GM12874 (cell line): ENCODE measurements at regions not wholly inside any gene's neighbourhood (a gene's known extent, or its start where the extent isn't known, plus 50 kb on each side); places are given as distances from the start of the nearest gene placed in this dataset.

Experiments used
- CTCF ChIP-seq: IDR thresholded peaks from 2 replicates; pipeline ENCODE4 v1.5.1; 2011; ENCODE audit warnings: low read depth, mild to moderate bottlenecking, control low read depth, low read length, moderate library complexity; ENCODE audit not compliant: insufficient read depth

GRCh38 chr11:127616158-127616557 is 615.6 kb upstream of the KIRREL3 start:
- no peak for TF ChIP-seq CTCF

- TF ChIP-seq CTCF, result no peak
Observed at GRCh38 chr11:127612607-127613006, 612.0 kb upstream of the KIRREL3 start.

DNA sequence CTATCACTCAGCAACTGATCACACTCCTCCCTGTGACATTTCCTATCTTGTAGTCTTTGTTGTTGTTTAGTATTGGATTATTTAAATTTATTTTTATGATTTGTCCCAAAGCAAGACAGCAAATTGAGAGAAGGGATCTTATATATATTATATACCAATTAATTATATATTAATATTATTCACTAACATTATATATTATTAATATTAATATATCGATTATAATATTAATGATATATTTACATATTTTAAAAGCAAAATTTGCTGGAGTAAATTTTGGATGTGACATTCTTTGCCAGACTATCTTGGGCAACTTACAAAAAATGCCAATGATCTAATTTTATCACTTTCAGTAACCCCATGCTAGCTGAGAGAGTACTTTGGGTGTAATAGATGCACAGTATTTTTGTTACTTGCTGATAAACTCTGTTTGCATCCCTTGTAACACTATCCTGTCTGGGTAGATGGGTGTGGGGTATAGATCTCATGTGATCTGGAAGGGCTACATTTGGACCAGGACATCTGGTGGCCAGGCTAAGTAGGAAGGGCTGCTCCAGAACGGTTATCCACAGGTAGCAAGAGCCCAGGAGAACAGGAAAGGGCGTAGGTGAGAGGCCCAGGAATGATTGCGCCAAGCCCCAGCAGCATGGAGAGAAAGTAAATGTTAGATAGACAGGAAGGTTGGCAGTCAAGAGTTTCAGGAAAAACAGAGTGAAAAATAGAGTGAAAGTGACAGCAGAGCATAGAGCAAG is 608.6 kb upstream of the KIRREL3 start:
- TF ChIP-seq CTCF, result no peak

DNA sequence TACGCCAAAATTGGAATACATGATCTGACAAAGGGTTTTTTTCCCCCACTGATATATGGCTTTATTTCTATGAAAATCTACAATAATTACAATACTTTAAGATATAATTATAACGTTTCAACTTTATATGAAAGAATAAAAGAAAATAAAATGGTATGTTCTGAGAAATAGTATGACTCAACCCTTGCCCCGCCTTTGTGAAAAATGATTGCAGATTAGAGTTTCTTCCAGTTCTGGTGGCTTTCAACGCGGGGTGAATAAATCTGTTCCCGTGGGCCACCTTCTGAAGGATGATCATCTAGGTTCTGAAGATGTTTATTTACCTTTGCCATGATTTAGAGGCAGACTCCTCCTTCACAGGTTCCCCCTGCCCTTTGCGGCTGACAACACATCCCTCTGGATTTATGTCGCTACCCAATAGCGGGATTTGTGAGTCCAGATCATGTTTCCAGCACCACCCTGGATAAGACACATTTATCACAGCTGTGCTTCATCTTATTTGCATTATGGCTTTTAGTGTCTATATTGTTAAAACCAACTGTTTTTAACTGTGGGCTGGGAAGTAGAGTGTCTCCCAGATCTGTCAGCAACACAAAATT is 607.0 kb upstream of the KIRREL3 start:
- no peak for TF ChIP-seq CTCF

DNA sequence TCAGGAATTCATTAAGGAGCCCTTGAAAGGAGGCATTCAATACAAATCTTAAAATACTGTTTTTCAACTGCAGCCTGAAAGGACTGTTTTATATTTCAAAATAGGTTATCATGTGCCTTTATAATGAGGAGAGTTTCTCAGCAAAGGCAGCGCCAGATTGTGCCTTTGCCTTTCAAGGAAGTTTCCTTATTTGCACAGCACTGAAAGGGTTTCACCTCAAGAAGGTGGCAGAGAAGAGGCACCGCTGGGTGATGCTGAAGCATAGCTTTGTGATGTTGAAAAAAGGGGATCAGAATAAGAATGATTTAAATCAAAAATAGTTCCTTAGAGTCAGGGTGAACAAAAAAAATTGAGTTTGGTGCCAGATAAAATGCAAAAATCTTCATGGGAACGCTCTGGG is 601.0 kb upstream of the KIRREL3 start:
- TF ChIP-seq CTCF, result no peak

DNA sequence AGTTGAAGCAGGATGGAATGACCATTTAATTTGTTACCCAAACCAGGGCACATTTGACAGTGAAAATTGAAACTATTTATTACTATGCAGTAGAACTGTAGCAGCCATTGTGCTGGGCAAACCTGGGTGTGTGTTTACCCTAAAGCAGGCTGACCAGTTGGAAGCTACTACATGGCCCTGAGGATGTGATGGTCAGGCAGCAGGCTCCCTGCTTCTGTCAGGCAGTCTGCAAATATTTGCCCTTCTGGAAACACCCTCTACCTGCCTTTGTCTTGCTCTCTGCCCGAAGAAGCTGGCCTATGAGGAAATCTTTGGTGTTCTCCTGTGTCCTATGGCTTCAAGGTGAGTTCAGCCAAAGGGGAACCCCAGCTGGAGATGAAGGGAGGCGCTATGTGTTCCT is 600.1 kb upstream of the KIRREL3 start:
- no peak for TF ChIP-seq CTCF

DNA sequence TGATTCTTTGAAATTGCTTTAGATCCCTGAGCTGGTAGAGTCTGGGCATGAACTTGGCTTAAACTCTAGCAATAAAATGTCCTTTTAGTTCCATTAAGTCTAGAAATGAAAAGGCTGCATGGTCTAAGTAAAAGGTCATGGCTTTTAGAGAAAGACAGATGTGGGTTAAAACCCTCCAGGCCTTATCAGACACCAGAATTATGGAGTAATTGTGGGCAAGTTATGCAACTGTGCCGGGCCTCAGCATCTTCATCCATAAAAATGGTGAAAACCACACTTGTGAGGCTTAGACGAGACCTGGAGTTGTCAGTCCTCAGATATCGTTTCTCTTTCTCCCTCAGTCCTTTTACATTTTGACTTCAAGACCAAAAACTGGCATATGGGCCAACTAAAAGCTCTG is 597.9 kb upstream of the KIRREL3 start:
- TF ChIP-seq CTCF, result no peak
